GM18499 (cell line): ENCODE measurements at regions not wholly inside any gene's neighbourhood (a gene's known extent, or its start where the extent isn't known, plus 50 kb on each side); places are given as distances from the start of the nearest gene placed in this dataset.
"Not testable (repeated sequence)": the region's sequence is repeated elsewhere in the genome, so short reads cannot be mapped to it uniquely, and the experiment has no call there.

ENCODE experiments used
- ATAC-seq: cut with Tn5 transposase; IDR thresholded peaks from one replicate; pipeline ENCODE4 v1.9.1; 2021; ENCODE audit warnings: moderate number of reproducible peaks; ENCODE audit not compliant: insufficient read depth, unreplicated experiment

DNA sequence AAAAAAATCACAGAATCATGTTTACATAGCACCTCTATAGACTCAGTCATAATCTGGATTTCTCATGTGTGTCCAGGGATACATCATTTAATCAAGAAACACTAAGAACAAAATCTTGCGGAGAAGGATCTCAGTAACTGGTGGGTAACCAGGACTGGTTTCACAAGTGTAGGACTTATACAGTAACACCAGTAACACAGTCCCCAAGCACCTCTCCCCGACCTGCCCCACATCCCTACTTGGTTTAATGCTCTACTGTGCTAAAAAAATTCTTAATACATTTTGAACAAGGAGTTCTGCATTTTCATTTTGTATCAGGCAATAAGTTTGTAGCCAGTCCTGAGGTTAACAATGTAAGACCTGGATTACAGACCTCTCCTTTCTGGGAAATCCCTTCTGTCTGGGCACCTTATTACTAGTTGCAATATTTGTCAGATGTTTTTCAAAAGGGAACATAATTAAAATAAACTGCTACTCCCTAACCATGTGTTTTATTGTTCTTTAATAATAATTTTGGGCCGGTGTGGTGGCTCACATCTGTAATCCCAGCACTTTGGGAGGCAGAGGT, 57.6 kb upstream of the BBX start:
- no peak for ATAC-seq

DNA sequence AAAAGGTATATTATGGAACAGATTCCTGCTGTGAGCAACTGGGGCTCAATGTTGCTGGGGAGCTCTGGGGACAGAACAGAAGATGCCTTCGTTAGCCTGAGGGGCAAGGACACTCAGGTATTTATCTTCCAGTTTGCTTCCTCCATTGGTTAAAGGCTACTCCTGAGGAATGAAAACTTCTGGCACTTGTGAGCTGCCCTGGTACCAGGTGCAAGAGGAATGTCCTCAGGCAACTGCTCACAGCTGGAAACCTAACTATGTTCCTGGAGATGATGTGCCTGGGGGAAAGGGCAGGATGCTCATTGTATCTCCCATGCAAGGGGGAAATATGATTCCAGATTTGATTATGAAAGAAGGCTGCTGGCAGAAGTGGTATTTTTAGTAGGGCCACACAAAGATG, 54.0 kb upstream of the BBX start:
- no peak for ATAC-seq

DNA sequence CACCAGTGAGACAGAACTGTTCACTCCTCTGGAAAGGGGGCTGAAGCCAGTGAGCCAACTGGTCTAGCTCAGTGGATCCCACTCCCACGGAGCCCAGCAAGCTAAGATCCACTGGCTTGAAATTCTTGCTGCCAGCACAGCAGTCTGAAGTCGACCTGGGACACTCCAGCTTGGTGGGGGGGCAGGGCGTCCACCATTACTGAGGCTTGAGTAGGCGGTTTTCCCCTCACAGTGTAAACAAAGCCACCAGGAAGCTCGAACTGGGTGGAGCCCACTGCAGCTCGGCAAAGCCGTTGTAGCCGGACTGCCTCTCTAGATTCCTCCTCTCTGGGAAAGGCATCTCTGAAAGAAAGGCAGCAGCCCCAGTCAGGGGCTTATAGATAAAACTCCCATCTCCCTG, 52.3 kb upstream of the BBX start:
- not testable (repeated sequence) for ATAC-seq
